Thoracic aorta (tissue), 2 donors: ENCODE measurements at regions not wholly inside any gene's neighbourhood (a gene's known extent, or its start where the extent isn't known, plus 50 kb on each side); places are given as distances from the start of the nearest gene placed in this dataset.

Source experiments
- ATAC-seq: fragments of 150-250 bp; one replicate; pipeline ENCODE4 v1.8.0; 2017; ENCODE audit warnings: low read depth; ENCODE audit not compliant: insufficient number of reproducible peaks, low FRiP score
- DNase-seq: peaks from one replicate; pipeline ENCODE4 v3.0.0-alpha.2; 2020; ENCODE audit warnings: low spot score
- H3K27ac ChIP-seq, 2 donors: fragments of 200-600 bp; sonication (generic); 1 replicate in 1 of 2; 2 replicates in 1 of 2; pipeline ENCODE4 v1.5.1; 2016; ENCODE audit warnings: mild to moderate bottlenecking in 2 of 2, moderate library complexity in 2 of 2
- H3K27me3 ChIP-seq: fragments of 200-600 bp; sonication (generic); replicated peaks from 2 replicates; pipeline ENCODE4 v1.6.0; 2016; ENCODE audit warnings: mild to moderate bottlenecking; ENCODE audit not compliant: insufficient read depth
- H3K36me3 ChIP-seq: fragments of 200-600 bp; sonication (generic); one replicate; pipeline ENCODE4 v1.5.1; 2016
- H3K4me1 ChIP-seq, 2 donors: fragments of 200-600 bp; sonication (generic); 1 replicate in 1 of 2; 2 replicates in 1 of 2; pipeline versions ENCODE4 v1.5.1 to v1.6.0; 2016; ENCODE audit warnings: low read depth in 2 of 2, mild to moderate bottlenecking in 1 of 2; ENCODE audit not compliant: control insufficient read depth in 1 of 2
- H3K4me3 ChIP-seq: fragments of 200-600 bp; sonication (generic); 2 replicates; pipeline ENCODE4 v1.5.1; 2016; ENCODE audit warnings: mild to moderate bottlenecking
- H3K9me3 ChIP-seq: fragments of 200-600 bp; sonication (generic); 2 replicates; pipeline ENCODE4 v1.5.1; 2016
- TF ChIP-seq, protein P1 (sequence below): fragments of 200-600 bp; sonication (generic); IDR thresholded peaks from one replicate; pipeline ENCODE4 v1.5.1; 2019; ENCODE audit warnings: antibody characterized with exemption

- H3K4me1 ChIP-seq, result no peaks in the 10 kb centered on the region
- ATAC-seq (no peak), DNase-seq (no peak)
- TF ChIP-seq, protein P1, sequence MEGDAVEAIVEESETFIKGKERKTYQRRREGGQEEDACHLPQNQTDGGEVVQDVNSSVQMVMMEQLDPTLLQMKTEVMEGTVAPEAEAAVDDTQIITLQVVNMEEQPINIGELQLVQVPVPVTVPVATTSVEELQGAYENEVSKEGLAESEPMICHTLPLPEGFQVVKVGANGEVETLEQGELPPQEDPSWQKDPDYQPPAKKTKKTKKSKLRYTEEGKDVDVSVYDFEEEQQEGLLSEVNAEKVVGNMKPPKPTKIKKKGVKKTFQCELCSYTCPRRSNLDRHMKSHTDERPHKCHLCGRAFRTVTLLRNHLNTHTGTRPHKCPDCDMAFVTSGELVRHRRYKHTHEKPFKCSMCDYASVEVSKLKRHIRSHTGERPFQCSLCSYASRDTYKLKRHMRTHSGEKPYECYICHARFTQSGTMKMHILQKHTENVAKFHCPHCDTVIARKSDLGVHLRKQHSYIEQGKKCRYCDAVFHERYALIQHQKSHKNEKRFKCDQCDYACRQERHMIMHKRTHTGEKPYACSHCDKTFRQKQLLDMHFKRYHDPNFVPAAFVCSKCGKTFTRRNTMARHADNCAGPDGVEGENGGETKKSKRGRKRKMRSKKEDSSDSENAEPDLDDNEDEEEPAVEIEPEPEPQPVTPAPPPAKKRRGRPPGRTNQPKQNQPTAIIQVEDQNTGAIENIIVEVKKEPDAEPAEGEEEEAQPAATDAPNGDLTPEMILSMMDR, result no peak
- H3K9me3 ChIP-seq, result no peaks in the 10 kb centered on the region
- no peaks in the 10 kb centered on the region for H3K36me3 ChIP-seq
- no peaks in the 10 kb centered on the region for H3K27me3 ChIP-seq
- no peak overlapping the region for H3K27ac ChIP-seq
- no peak overlapping the region for H3K4me3 ChIP-seq
Observed at GRCh38 chr3:66561367-66561766, 60.5 kb upstream of the LRIG1 start.

- ATAC-seq, result no peak
- no peaks in the 10 kb centered on the region for H3K4me1 ChIP-seq
- H3K27ac ChIP-seq, result no peak overlapping the region
- H3K36me3 ChIP-seq, result no peaks in the 10 kb centered on the region
- TF ChIP-seq, protein P1, result no peak
- no peak overlapping the region for H3K4me3 ChIP-seq
- no peak for DNase-seq
- no peaks in the 10 kb centered on the region for H3K9me3 ChIP-seq
- H3K27me3 ChIP-seq, result no peaks in the 10 kb centered on the region
Observed at GRCh38 chr3:66565301-66565700, 64.5 kb upstream of the LRIG1 start.

GRCh38 chr3:66567077-66567476 lies 66.3 kb upstream of the LRIG1 start:
- no peaks in the 10 kb centered on the region for H3K4me1 ChIP-seq
- no peaks in the 10 kb centered on the region for H3K27me3 ChIP-seq
- DNase-seq, result no peak
- H3K36me3 ChIP-seq, result no peaks in the 10 kb centered on the region
- no peak overlapping the region for H3K4me3 ChIP-seq
- no peak for ATAC-seq
- TF ChIP-seq, protein P1, result no peak
- no peak overlapping the region for H3K27ac ChIP-seq
- no peaks in the 10 kb centered on the region for H3K9me3 ChIP-seq

DNA sequence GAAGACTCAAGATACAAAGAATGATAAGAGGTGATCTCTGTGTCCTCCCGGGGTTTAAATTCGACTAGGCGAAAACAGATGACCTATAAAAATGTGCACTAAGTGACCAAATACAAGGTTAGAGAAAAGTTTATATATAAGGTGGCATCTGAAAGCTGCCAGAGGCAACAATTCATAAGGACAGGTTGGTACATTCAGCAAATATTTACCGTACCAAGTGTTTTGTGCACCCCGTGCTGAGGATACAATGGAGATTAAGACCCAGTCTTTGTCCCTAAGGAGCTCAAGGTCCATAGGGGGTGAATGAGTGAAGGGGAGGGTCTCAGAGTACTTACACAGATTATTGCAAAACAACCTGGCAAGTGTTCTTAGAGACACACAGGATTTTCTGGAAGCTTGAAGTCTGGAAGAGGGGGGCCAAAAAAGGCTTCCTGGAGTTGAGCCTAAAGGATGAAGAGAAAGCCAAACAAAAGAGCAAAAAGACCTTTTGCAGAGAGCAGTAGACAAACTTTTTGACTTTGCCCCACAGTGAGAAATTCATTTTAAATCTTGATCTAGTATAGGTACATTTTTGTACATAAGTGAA lies 71.4 kb upstream of the LRIG1 start:
- Histone ChIP-seq H3K4me1 (no peaks in the 10 kb centered on the region), H3K4me3 (no peak overlapping the region), H3K27me3 (no peaks in the 10 kb centered on the region), H3K36me3 (no peaks in the 10 kb centered on the region), H3K27ac (no peak overlapping the region), H3K9me3 (no peaks in the 10 kb centered on the region)
- ATAC-seq (no peak), DNase-seq (no peak)
- TF ChIP-seq, protein P1, result no peak

DNA sequence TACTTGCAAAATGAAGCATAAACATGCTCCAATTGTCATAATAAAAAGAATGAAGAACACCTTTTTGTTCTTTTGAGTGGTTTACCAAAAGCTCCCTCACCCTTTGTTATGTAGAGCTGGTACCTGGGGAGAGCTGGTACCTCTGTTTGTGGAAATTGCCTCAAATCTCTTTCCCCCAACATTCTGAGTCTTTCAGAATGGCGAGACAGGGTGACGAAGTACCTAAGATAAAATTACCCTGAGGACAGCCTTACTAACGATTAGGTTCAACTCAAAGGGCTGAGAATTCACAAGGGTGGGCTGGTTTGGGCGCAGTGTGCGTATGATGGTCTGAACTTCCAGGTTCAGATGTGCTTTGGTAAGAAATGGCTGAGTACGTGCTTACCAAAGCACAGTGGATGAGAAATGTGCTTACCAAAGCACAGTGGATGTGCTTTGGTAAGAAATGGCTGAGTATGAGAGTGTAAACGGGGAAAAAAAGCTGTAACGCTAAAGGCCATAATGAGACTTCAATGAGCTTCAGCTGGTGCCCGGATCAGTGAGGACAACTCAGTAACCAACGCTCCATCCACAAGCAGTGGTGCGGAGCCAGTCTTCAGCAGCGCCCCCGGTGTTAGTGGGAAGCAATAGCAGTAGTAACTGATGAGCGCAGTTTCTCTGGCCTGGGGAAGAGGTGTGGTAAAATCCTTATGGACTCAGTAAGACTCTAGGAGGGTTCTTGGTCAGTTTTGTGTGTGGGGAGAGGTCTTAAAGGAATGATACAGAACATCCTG lies 72.3 kb upstream of the LRIG1 start:
- no peaks in the 10 kb centered on the region for H3K4me1 ChIP-seq
- no peak overlapping the region for H3K4me3 ChIP-seq
- no peaks in the 10 kb centered on the region for H3K27me3 ChIP-seq
- H3K27ac ChIP-seq, result no peak overlapping the region
- DNase-seq (no peak), ATAC-seq (no peak)
- TF ChIP-seq, protein P1, result no peak
- no peaks in the 10 kb centered on the region for H3K36me3 ChIP-seq
- no peaks in the 10 kb centered on the region for H3K9me3 ChIP-seq
